ENCODE measurements at regions not wholly inside any gene's neighbourhood (a gene's known extent, or its start where the extent isn't known, plus 50 kb on each side); places are given as distances from the start of the nearest gene placed in this dataset.
"Not testable (repeated sequence)": the region's sequence is repeated elsewhere in the genome, so short reads cannot be mapped to it uniquely, and the experiment has no call there.

GRCh38 chr2:179335732-179336131 is 71.1 kb upstream of the SESTD1 start:
- no peak overlapping the region for H3K9ac ChIP-seq
- no peak overlapping the region for H3K4me3 ChIP-seq
- no peak for TF ChIP-seq Cebpa-rat (IDR thresholded peaks at IDR 0.05)
- no peak overlapping the region for H3K4me2 ChIP-seq
- no peaks in the 10 kb centered on the region for H3K36me3 ChIP-seq
- H3K9me3 ChIP-seq: peaks cover 8% of the 10 kb centered on the region; the same call in 1 of the 2 replicates
- no peaks in the 10 kb centered on the region for H4K20me1 ChIP-seq
- no peaks in the 10 kb centered on the region for H3K4me1 ChIP-seq
- no peaks in the 10 kb centered on the region for H3K27me3 ChIP-seq
- H3K27ac ChIP-seq: no peak overlapping the region

- Histone ChIP-seq H3K27ac (no peak overlapping the region), H3K36me3 (no peaks in the 10 kb centered on the region), H3K9ac (no peak overlapping the region), H3K9me3 (peaks cover 25% of the 10 kb centered on the region), H4K20me1 (no peaks in the 10 kb centered on the region), H3K4me3 (no peak overlapping the region), H3K4me1 (no peaks in the 10 kb centered on the region), H3K27me3 (no peaks in the 10 kb centered on the region), H3K4me2 (no peak overlapping the region)
- TF ChIP-seq Cebpa-rat (IDR thresholded peaks at IDR 0.05): no peak
Observed at GRCh38 chr2:179332903-179333302, 68.3 kb upstream of the SESTD1 start.

- Histone ChIP-seq H3K4me2 (no peak overlapping the region), H3K4me3 (no peak overlapping the region), H3K9me3 (peaks cover 25% of the 10 kb centered on the region)
Observed at GRCh38 chr2:179331061-179331460, 66.4 kb upstream of the SESTD1 start.

GRCh38 chr2:179322289-179322688 is 57.7 kb upstream of the SESTD1 start:
- no peak overlapping the region for H3K4me3 ChIP-seq
- H4K20me1 ChIP-seq: no peaks in the 10 kb centered on the region
- no peak overlapping the region for H3K9ac ChIP-seq
- H3K27me3 ChIP-seq: no peaks in the 10 kb centered on the region
- no peaks in the 10 kb centered on the region for H3K4me1 ChIP-seq
- H3K9me3 ChIP-seq: no peaks in the 10 kb centered on the region
- H3K4me2 ChIP-seq: no peak overlapping the region
- no peak overlapping the region for H3K27ac ChIP-seq
- TF ChIP-seq Cebpa-rat (IDR thresholded peaks at IDR 0.05): no peak
- no peaks in the 10 kb centered on the region for H3K36me3 ChIP-seq

More at GRCh38 chr2:179331061-179331460, 66.4 kb upstream of the SESTD1 start:
- Histone ChIP-seq H3K4me1 (no peaks in the 10 kb centered on the region), H3K9ac (no peak overlapping the region), H4K20me1 (no peaks in the 10 kb centered on the region), H3K36me3 (no peaks in the 10 kb centered on the region), H3K27me3 (no peaks in the 10 kb centered on the region), H3K27ac (no peak overlapping the region)
- TF ChIP-seq Cebpa-rat (IDR thresholded peaks at IDR 0.05): no peak

- H3K36me3 ChIP-seq, H3K4me2 ChIP-seq, H3K4me3 ChIP-seq, H4K20me1 ChIP-seq, H3K27me3 ChIP-seq, H3K9me3 ChIP-seq, H3K27ac ChIP-seq, H3K4me1 ChIP-seq, H3K9ac ChIP-seq: not testable (repeated sequence)
Observed at GRCh38 chr2:179321034-179321433, 56.4 kb upstream of the SESTD1 start.

- H3K36me3 ChIP-seq, H3K9ac ChIP-seq, H3K27ac ChIP-seq, H3K4me1 ChIP-seq, H3K9me3 ChIP-seq, H4K20me1 ChIP-seq, H3K27me3 ChIP-seq, H3K4me3 ChIP-seq, H3K4me2 ChIP-seq: not testable (repeated sequence)
Observed at GRCh38 chr2:179314729-179315128, 50.1 kb upstream of the SESTD1 start.
